HT1080 (cell line): ENCODE measurements at regions not wholly inside any gene's neighbourhood (a gene's known extent, or its start where the extent isn't known, plus 50 kb on each side); places are given as distances from the start of the nearest gene placed in this dataset.
A peak's percentile ranks its signal among the peaks of the same experiment; 100 is the strongest.

ENCODE experiments used
- DNase-seq: peaks from one replicate; pipeline ENCODE4 v3.0.0-alpha.2; 2015; ENCODE audit warnings: low read depth

DNA sequence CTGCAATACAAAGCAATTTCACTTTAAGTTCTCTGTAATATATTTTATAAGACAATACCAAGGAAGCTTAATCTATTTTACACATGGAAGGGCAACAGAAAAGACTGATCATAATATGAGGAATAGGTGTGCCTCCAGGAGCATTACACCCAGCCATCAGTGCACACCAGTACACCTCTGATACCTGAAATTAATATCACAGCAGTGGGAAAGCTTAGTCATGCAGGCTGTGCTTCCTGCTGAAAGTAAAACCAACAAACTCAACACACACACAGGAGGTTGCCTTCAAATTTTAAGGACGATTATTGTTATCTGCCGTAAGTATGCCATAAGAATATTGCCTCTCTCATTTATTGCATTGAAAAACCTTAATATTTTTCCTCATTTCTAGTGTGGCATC, 1119.1 kb upstream of the TENM4 start:
- no peak for DNase-seq

GRCh38 chr11:80553565-80553964, 1112.7 kb upstream of the TENM4 start:
- DNase-seq, result no peak

GRCh38 chr11:80542704-80543103, 1101.9 kb upstream of the TENM4 start:
- no peak for DNase-seq

- DNase-seq, result no peak
Measured at GRCh38 chr11:80538040-80538439, 1097.2 kb upstream of the TENM4 start.

GRCh38 chr11:80533463-80533862, 1092.6 kb upstream of the TENM4 start:
- no peak for DNase-seq

DNA sequence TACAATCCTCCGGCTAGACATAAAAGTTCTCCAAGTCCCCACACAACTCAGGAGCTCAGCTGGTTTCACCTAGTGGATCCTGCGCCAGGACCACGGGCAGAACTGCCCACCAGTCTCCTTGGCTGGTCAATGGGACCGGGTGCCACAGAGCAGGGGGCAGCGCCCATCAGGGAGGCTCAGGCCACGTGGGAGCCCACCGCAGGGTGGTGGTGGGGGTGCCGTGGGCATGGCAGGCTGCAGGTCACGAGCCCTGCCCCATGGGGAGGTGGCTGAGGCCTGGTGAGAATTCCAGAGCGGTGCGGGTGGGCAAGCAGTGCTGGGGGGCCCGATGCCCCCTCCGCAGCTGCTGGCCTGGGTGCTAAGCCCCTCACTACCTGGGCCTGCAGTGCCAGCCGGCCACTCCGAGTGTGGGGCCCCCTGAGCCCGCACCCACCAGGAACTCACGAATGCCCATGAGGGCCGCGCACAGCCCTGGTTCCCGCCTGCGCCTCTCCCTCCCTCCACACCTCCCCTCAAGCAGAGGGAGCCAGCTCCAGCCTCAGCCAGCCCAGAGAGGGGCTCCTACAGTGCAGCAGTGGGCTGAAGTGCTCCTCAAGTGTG, 1091.9 kb upstream of the TENM4 start:
- DNase-seq, result no peak

DNA sequence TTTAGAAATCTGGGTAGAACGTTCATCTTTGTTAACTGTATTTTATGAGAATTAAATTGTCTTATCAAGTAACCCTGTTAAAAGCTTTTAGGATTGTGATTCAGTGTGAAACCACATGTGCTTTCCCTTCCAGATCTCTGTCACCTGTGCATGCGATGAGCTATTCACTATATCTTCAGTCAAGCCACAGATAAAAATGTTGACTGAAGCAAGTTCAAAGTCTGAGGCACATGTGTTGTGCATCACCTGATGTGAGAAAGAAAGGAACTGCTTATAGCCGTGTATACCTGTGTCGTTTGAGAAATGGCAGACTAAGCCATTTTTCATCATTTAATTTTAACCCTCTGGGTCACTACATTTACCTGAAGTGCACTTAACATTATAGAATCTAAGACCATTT, 1088.9 kb upstream of the TENM4 start:
- DNase-seq, result no peak

- DNase-seq, result no peak
Measured at GRCh38 chr11:80525663-80526405, 1085.0 kb upstream of the TENM4 start.

DNA sequence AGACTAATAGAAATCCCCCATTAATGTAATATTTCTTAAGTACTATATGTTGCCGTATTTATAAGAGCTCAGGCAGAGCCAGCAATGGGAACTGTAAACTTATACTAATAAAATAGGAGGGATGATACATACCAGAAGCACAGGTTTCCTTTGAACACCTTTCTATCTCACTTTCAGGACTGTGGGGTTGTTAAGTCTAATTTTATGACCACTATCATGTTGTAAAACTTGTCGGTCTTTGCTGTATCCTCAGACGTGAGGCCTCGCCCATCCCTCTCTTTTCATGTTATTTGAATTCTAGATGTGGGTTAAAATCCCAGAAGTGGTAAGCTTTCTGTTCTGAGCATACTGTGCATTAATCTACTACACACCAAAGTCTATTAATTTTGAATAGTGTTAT, 1083.5 kb upstream of the TENM4 start:
- no peak for DNase-seq

GRCh38 chr11:80523057-80523456, 1082.2 kb upstream of the TENM4 start:
- DNase-seq, result no peak

GRCh38 chr11:80521592-80521991, 1080.8 kb upstream of the TENM4 start:
- DNase-seq, result peak; percentile 37

- DNase-seq, result no peak
Measured at GRCh38 chr11:80520507-80520887, 1079.7 kb upstream of the TENM4 start.

DNA sequence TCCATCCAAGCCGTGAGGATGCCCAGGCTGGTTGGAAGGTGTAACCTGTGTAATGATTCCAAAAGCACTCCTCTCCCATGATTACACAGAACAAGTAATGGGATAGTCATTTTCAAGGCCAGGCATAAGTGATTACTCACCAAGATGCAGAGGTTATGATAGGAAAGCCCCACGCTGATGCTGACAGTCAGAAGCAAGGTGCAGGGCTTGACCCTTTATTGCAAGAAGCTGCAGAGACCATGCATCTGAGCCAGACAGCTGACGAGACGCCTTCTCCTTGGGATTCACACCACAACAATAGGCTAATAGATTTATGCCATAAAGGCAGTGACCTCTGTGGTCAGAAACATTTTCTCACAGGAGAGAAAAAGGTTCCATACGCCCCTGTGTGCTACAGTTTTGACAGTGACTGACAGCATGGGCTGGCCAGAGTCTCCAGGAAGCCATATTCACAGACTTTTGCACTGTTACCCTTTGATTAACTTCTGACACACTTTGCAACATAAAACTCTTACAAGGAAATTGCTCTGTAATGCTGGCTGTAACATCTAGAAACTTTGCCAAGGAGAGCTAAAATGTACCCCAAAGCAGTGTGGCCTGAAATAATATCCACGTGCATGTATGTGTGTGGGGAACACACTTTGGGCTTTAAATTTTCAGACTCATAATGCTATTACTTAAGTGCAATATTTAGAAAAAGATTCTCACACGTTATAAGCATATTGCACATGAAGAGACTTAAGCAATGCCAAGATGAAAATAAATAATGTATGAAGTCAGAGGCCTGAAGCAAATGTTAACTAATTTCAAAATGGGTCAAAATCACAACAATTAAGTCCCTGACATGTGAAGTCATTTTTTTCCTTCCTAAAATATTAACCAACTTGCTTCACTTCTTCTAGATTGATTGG, 1079.0 kb upstream of the TENM4 start:
- peak; percentile 70 for DNase-seq

GRCh38 chr11:80517701-80518100, 1076.9 kb upstream of the TENM4 start:
- DNase-seq, result no peak

- no peak for DNase-seq
Measured at GRCh38 chr11:80515097-80515496, 1074.3 kb upstream of the TENM4 start.

GRCh38 chr11:80512491-80512890, 1071.7 kb upstream of the TENM4 start:
- no peak for DNase-seq

DNA sequence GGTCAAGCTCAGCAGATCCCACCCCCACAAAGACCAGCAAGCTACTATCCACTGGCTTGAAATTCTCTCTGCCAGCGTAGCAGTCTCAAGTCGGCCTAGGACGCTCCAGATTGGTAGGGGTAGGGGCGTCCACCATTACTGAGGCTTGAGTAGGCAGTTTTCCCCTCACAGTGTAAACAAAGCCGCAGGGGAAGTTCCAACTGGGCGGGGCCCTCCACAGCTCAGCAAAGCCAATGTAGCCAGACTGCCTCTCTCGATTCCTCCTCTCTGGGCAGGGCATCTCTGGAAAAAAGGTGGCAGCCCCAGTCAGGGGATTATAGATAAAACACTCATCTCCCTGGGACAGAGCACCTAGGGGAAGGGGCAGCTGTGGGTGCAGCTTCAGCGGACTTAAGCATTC, 1064.9 kb upstream of the TENM4 start:
- DNase-seq, result peak; percentile 1

DNA sequence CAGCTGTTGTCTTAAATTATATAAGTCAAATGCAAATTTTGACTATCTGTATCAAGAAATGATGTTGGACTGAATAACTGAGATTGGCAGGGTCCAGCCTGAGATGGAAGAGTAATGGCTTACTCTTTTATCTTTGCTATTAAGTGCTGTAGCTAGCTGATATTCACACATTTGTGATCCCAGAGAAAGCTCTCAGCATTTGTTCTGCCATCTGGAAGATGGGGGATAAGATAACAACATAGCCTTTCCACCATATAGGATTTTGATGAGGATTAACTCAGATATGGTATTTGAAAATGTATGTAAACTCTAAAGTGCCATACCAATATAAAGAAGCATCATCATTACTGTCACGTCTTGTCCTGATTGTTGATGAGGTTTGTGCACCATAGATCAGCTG, 1063.2 kb upstream of the TENM4 start:
- DNase-seq, result no peak

- no peak for DNase-seq
Measured at GRCh38 chr11:80502511-80502910, 1061.7 kb upstream of the TENM4 start.

- DNase-seq, result no peak
Measured at GRCh38 chr11:80495116-80495515, 1054.3 kb upstream of the TENM4 start.

- DNase-seq, result no peak
Measured at GRCh38 chr11:80487952-80488351, 1047.1 kb upstream of the TENM4 start.

DNA sequence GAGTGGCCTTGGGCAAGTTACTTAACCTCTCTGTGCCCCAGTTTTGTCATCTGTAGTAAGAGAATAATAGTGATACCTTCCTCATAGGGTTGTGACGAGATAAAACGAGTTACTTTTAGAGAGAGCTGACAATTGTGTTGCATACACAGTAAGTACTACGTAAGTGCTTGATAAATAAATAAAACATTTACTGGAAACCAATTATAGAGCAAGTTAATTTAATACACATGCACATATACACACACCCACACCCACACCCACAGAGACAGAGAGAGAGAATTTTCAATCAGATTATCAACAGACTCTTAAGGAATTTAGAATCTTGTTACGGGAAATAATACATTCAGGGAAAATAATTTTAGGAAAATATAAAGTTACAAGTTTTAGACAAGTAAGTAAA, 1045.8 kb upstream of the TENM4 start:
- no peak for DNase-seq
